ENCODE measurements at regions not wholly inside any gene's neighbourhood (a gene's known extent, or its start where the extent isn't known, plus 50 kb on each side); places are given as distances from the start of the nearest gene placed in this dataset.
"Not testable (repeated sequence)": the region's sequence is repeated elsewhere in the genome, so short reads cannot be mapped to it uniquely, and the experiment has no call there.

GRCh38 chr22:49457946-49458707 lies 369.5 kb downstream of the BRD1 start:
- no peak for DNase-seq (ENCODE audit: low read depth)

- no peak for DNase-seq (ENCODE audit: low read depth)
These were observed 370.5 kb downstream of the BRD1 start for GRCh38 chr22:49457146-49457545.

GRCh38 chr22:49455595-49455994 lies 372.1 kb downstream of the BRD1 start:
- DNase-seq (ENCODE audit: low read depth): no peak

- no peak for DNase-seq (ENCODE audit: low read depth)
These were observed 372.9 kb downstream of the BRD1 start for GRCh38 chr22:49454726-49455125.

GRCh38 chr22:49453771-49454170 lies 373.9 kb downstream of the BRD1 start:
- DNase-seq (ENCODE audit: low read depth): no peak

- DNase-seq (ENCODE audit: low read depth): not testable (repeated sequence)
These were observed 374.7 kb downstream of the BRD1 start for GRCh38 chr22:49453019-49453418.

- DNase-seq (ENCODE audit: low read depth): no peak
These were observed 375.2 kb downstream of the BRD1 start for GRCh38 chr22:49452362-49452946.

GRCh38 chr22:49451070-49451840 lies 376.4 kb downstream of the BRD1 start:
- DNase-seq (ENCODE audit: low read depth): no peak

GRCh38 chr22:49450498-49450897 lies 377.2 kb downstream of the BRD1 start:
- no peak for DNase-seq (ENCODE audit: low read depth)

- DNase-seq (ENCODE audit: low read depth): no peak
These were observed 377.7 kb downstream of the BRD1 start for GRCh38 chr22:49449811-49450446.

GRCh38 chr22:49449377-49449776 lies 378.3 kb downstream of the BRD1 start:
- DNase-seq (ENCODE audit: low read depth): no peak

GRCh38 chr22:49448526-49448925 lies 379.1 kb downstream of the BRD1 start:
- DNase-seq (ENCODE audit: low read depth): no peak

- no peak for DNase-seq (ENCODE audit: low read depth)
These were observed 379.8 kb downstream of the BRD1 start for GRCh38 chr22:49447837-49448236.

- DNase-seq (ENCODE audit: low read depth): no peak
These were observed 380.6 kb downstream of the BRD1 start for GRCh38 chr22:49446759-49447710.

- no peak for DNase-seq (ENCODE audit: low read depth)
These were observed 381.4 kb downstream of the BRD1 start for GRCh38 chr22:49446145-49446758.

- DNase-seq (ENCODE audit: low read depth): no peak
These were observed 382.9 kb downstream of the BRD1 start for GRCh38 chr22:49444781-49445180.

GRCh38 chr22:49440931-49441330 lies 386.7 kb downstream of the BRD1 start:
- DNase-seq (ENCODE audit: low read depth): no peak

GRCh38 chr22:49439373-49439772 lies 388.3 kb downstream of the BRD1 start:
- DNase-seq (ENCODE audit: low read depth): no peak

GRCh38 chr22:49437956-49438355 lies 389.7 kb downstream of the BRD1 start:
- DNase-seq (ENCODE audit: low read depth): no peak

GRCh38 chr22:49437356-49437755 lies 390.3 kb downstream of the BRD1 start:
- DNase-seq (ENCODE audit: low read depth): no peak

GRCh38 chr22:49436056-49436455 lies 391.6 kb downstream of the BRD1 start:
- DNase-seq (ENCODE audit: low read depth): no peak

Data from HS-5 (cell line).